ENCODE measurements at regions not wholly inside any gene's neighbourhood (a gene's known extent, or its start where the extent isn't known, plus 50 kb on each side); places are given as distances from the start of the nearest gene placed in this dataset.
"Not testable (repeated sequence)": the region's sequence is repeated elsewhere in the genome, so short reads cannot be mapped to it uniquely, and the experiment has no call there.

GRCh38 chr5:98200726-98201541, 572.5 kb upstream of the RGMB start:
- H3K27ac Mint-ChIP-seq: no peak overlapping the region
- H3K36me3 Mint-ChIP-seq: no peaks in the 10 kb centered on the region
- no peak overlapping the region for H3K4me3 Mint-ChIP-seq
- no peaks in the 10 kb centered on the region for H3K4me1 Mint-ChIP-seq
- H3K9me3 Mint-ChIP-seq: peaks cover 5% of the 10 kb centered on the region
- peaks cover 5% of the 10 kb centered on the region for H3K27me3 Mint-ChIP-seq

- Mint-ChIP-seq H3K27ac (no peak overlapping the region), H3K4me3 (no peak overlapping the region), H3K9me3 (peaks cover 5% of the 10 kb centered on the region), H3K36me3 (no peaks in the 10 kb centered on the region), H3K4me1 (no peaks in the 10 kb centered on the region), H3K27me3 (peaks cover 5% of the 10 kb centered on the region)
These were observed 568.7 kb upstream of the RGMB start for GRCh38 chr5:98204798-98205197.

GRCh38 chr5:98205691-98206461, 567.6 kb upstream of the RGMB start:
- H3K9me3 Mint-ChIP-seq: peaks cover 5% of the 10 kb centered on the region
- peaks cover 5% of the 10 kb centered on the region for H3K27me3 Mint-ChIP-seq
- no peak overlapping the region for H3K4me3 Mint-ChIP-seq
- no peak overlapping the region for H3K27ac Mint-ChIP-seq
- H3K4me1 Mint-ChIP-seq: no peaks in the 10 kb centered on the region
- no peaks in the 10 kb centered on the region for H3K36me3 Mint-ChIP-seq

- no peak overlapping the region for H3K4me3 Mint-ChIP-seq
- no peaks in the 10 kb centered on the region for H3K36me3 Mint-ChIP-seq
- H3K4me1 Mint-ChIP-seq: no peaks in the 10 kb centered on the region
- peaks cover 5% of the 10 kb centered on the region for H3K27me3 Mint-ChIP-seq
- no peak overlapping the region for H3K27ac Mint-ChIP-seq
- H3K9me3 Mint-ChIP-seq: peaks cover 5% of the 10 kb centered on the region
These were observed 566.9 kb upstream of the RGMB start for GRCh38 chr5:98206566-98206965.

GRCh38 chr5:98209418-98209817, 564.0 kb upstream of the RGMB start:
- no peak overlapping the region for H3K4me3 Mint-ChIP-seq
- H3K27me3 Mint-ChIP-seq: peaks cover 2% of the 10 kb centered on the region
- H3K4me1 Mint-ChIP-seq: no peaks in the 10 kb centered on the region
- no peak overlapping the region for H3K27ac Mint-ChIP-seq
- H3K9me3 Mint-ChIP-seq: peaks cover under 1% of the 10 kb centered on the region
- no peaks in the 10 kb centered on the region for H3K36me3 Mint-ChIP-seq

GRCh38 chr5:98214240-98215051, 559.0 kb upstream of the RGMB start:
- H3K27ac Mint-ChIP-seq: no peak overlapping the region
- H3K4me3 Mint-ChIP-seq: no peak overlapping the region
- no peaks in the 10 kb centered on the region for H3K36me3 Mint-ChIP-seq
- H3K9me3 Mint-ChIP-seq: no peaks in the 10 kb centered on the region
- H3K27me3 Mint-ChIP-seq: no peaks in the 10 kb centered on the region
- H3K4me1 Mint-ChIP-seq: no peaks in the 10 kb centered on the region

- Mint-ChIP-seq H3K27ac (no peak overlapping the region), H3K36me3 (no peaks in the 10 kb centered on the region), H3K27me3 (no peaks in the 10 kb centered on the region), H3K9me3 (no peaks in the 10 kb centered on the region), H3K4me1 (no peaks in the 10 kb centered on the region), H3K4me3 (no peak overlapping the region)
These were observed 556.3 kb upstream of the RGMB start for GRCh38 chr5:98217138-98217537.

- Mint-ChIP-seq H3K36me3 (no peaks in the 10 kb centered on the region), H3K9me3 (no peaks in the 10 kb centered on the region), H3K4me1 (no peaks in the 10 kb centered on the region), H3K27ac (no peak overlapping the region), H3K4me3 (no peak overlapping the region), H3K27me3 (no peaks in the 10 kb centered on the region)
These were observed 554.6 kb upstream of the RGMB start for GRCh38 chr5:98218838-98219237.

GRCh38 chr5:98227489-98227888, 546.0 kb upstream of the RGMB start:
- no peaks in the 10 kb centered on the region for H3K9me3 Mint-ChIP-seq
- H3K4me3 Mint-ChIP-seq: no peak overlapping the region
- no peaks in the 10 kb centered on the region for H3K4me1 Mint-ChIP-seq
- H3K27me3 Mint-ChIP-seq: no peaks in the 10 kb centered on the region
- H3K27ac Mint-ChIP-seq: no peak overlapping the region
- H3K36me3 Mint-ChIP-seq: no peaks in the 10 kb centered on the region

GRCh38 chr5:98231089-98231488, 542.4 kb upstream of the RGMB start:
- Mint-ChIP-seq H3K36me3 (no peaks in the 10 kb centered on the region), H3K27me3 (no peaks in the 10 kb centered on the region), H3K9me3 (no peaks in the 10 kb centered on the region), H3K27ac (no peak overlapping the region), H3K4me3 (no peak overlapping the region), H3K4me1 (no peaks in the 10 kb centered on the region)

GRCh38 chr5:98237794-98238193, 535.7 kb upstream of the RGMB start:
- not testable (repeated sequence) for H3K4me3 Mint-ChIP-seq, H3K27me3 Mint-ChIP-seq, H3K27ac Mint-ChIP-seq, H3K9me3 Mint-ChIP-seq, H3K36me3 Mint-ChIP-seq, H3K4me1 Mint-ChIP-seq

- Mint-ChIP-seq H3K4me1 (no peaks in the 10 kb centered on the region), H3K27ac (no peak overlapping the region), H3K36me3 (no peaks in the 10 kb centered on the region), H3K4me3 (no peak overlapping the region), H3K9me3 (peaks cover 5% of the 10 kb centered on the region), H3K27me3 (peaks cover 1% of the 10 kb centered on the region)
These were observed 529.5 kb upstream of the RGMB start for GRCh38 chr5:98243972-98244371.

- Mint-ChIP-seq H3K27me3 (peaks cover 1% of the 10 kb centered on the region), H3K4me1 (no peaks in the 10 kb centered on the region), H3K4me3 (no peak overlapping the region), H3K9me3 (peaks cover 5% of the 10 kb centered on the region), H3K27ac (no peak overlapping the region), H3K36me3 (no peaks in the 10 kb centered on the region)
These were observed 524.5 kb upstream of the RGMB start for GRCh38 chr5:98248949-98249348.

- H3K4me3 Mint-ChIP-seq: no peak overlapping the region
- no peak overlapping the region for H3K27ac Mint-ChIP-seq
- no peaks in the 10 kb centered on the region for H3K27me3 Mint-ChIP-seq
- peaks cover 7% of the 10 kb centered on the region for H3K9me3 Mint-ChIP-seq
- no peaks in the 10 kb centered on the region for H3K36me3 Mint-ChIP-seq
- no peaks in the 10 kb centered on the region for H3K4me1 Mint-ChIP-seq
These were observed 514.5 kb upstream of the RGMB start for GRCh38 chr5:98258939-98259338.

GRCh38 chr5:98259595-98259994, 513.9 kb upstream of the RGMB start:
- H3K27ac Mint-ChIP-seq: no peak overlapping the region
- no peaks in the 10 kb centered on the region for H3K27me3 Mint-ChIP-seq
- no peaks in the 10 kb centered on the region for H3K4me1 Mint-ChIP-seq
- H3K36me3 Mint-ChIP-seq: no peaks in the 10 kb centered on the region
- H3K9me3 Mint-ChIP-seq: peaks cover 7% of the 10 kb centered on the region
- no peak overlapping the region for H3K4me3 Mint-ChIP-seq

- no peaks in the 10 kb centered on the region for H3K27me3 Mint-ChIP-seq
- H3K4me1 Mint-ChIP-seq: no peaks in the 10 kb centered on the region
- peaks cover 2% of the 10 kb centered on the region for H3K9me3 Mint-ChIP-seq
- no peak overlapping the region for H3K4me3 Mint-ChIP-seq
- H3K27ac Mint-ChIP-seq: no peak overlapping the region
- no peaks in the 10 kb centered on the region for H3K36me3 Mint-ChIP-seq
These were observed 510.4 kb upstream of the RGMB start for GRCh38 chr5:98263084-98263483.
